Osteoblast (primary cell): ENCODE measurements at regions not wholly inside any gene's neighbourhood (a gene's known extent, or its start where the extent isn't known, plus 50 kb on each side); places are given as distances from the start of the nearest gene placed in this dataset.
A peak's percentile ranks its signal among the peaks of the same experiment; 100 is the strongest.

Source experiments
- DNase-seq: peaks from one replicate; pipeline ENCODE4 v3.0.0; 2011; ENCODE audit warnings: low spot score, mixed read lengths; ENCODE audit not compliant: insufficient read length; ENCODE audit errors: missing footprints
- H2AFZ ChIP-seq: 2 replicates; pipeline ENCODE4 v1.6.0; 2011; ENCODE audit warnings: mild to moderate bottlenecking, low read length
- H3K27ac ChIP-seq: 2 replicates; pipeline ENCODE4 v1.5.1; 2011; ENCODE audit warnings: mild to moderate bottlenecking, low read depth, low read length, moderate library complexity
- H3K27me3 ChIP-seq: 2 replicates; pipeline ENCODE4 v1.6.0; 2012; ENCODE audit warnings: mild to moderate bottlenecking, control low read depth, inconsistent platforms, low read length, moderate library complexity; ENCODE audit not compliant: insufficient read depth
- H3K36me3 ChIP-seq: 2 replicates; pipeline ENCODE4 v1.5.1; 2011; ENCODE audit warnings: mild to moderate bottlenecking, low read length, control low read depth, moderate library complexity; ENCODE audit not compliant: insufficient read depth
- H3K4me1 ChIP-seq: 2 replicates; pipeline ENCODE4 v1.5.1; 2011; ENCODE audit warnings: mild to moderate bottlenecking, low read length, control low read depth, moderate library complexity; ENCODE audit not compliant: insufficient read depth
- H3K4me2 ChIP-seq: 2 replicates; pipeline ENCODE4 v1.6.0; 2011; ENCODE audit warnings: mild to moderate bottlenecking, low read length; ENCODE audit not compliant: insufficient read depth
- H3K4me3 ChIP-seq: fragments of 200-600 bp; sonication (generic); 3 replicates; pipeline ENCODE4 v1.5.1; 2012; ENCODE audit warnings: mild to moderate bottlenecking, low read length, inconsistent platforms; ENCODE audit not compliant: insufficient read depth
- H3K79me2 ChIP-seq: 2 replicates; pipeline ENCODE4 v1.6.0; 2012; ENCODE audit warnings: mild to moderate bottlenecking, low read length, control low read depth, inconsistent platforms; ENCODE audit not compliant: insufficient read depth
- H3K9me3 ChIP-seq: 2 replicates; pipeline ENCODE4 v1.5.1; 2011; ENCODE audit warnings: low read depth, low read length, control low read depth
- H4K20me1 ChIP-seq: 2 replicates; pipeline ENCODE4 v1.6.0; 2012; ENCODE audit warnings: mild to moderate bottlenecking, low read length, control low read depth; ENCODE audit not compliant: insufficient read depth
- CTCF ChIP-seq: IDR thresholded peaks from 2 replicates; pipeline ENCODE4 v1.5.1; 2011; ENCODE audit warnings: mild to moderate bottlenecking, low read depth, low read length, moderate library complexity; ENCODE audit errors: extremely low read depth

- peaks cover 31% of the 10 kb centered on the region for H3K27me3 ChIP-seq
- H3K4me2 ChIP-seq = no peak overlapping the region
These were observed 76.7 kb upstream of the RUNX3 start for GRCh38 chr1:25006770-25007169.

GRCh38 chr1:25004355-25004754, 74.3 kb upstream of the RUNX3 start:
- TF ChIP-seq CTCF = no peak
- Histone ChIP-seq H3K79me2 (no peaks in the 10 kb centered on the region), H3K36me3 (no peaks in the 10 kb centered on the region), H3K27me3 (peaks cover 31% of the 10 kb centered on the region), H2AFZ (no peak overlapping the region), H3K4me2 (no peak overlapping the region), H3K4me3 (no peak overlapping the region), H3K27ac (no peak overlapping the region), H3K4me1 (no peaks in the 10 kb centered on the region), H4K20me1 (no peaks in the 10 kb centered on the region), H3K9me3 (no peaks in the 10 kb centered on the region)
- DNase-seq = no peak

More at GRCh38 chr1:25006770-25007169, 76.7 kb upstream of the RUNX3 start:
- Histone ChIP-seq H3K4me1 (no peaks in the 10 kb centered on the region), H3K36me3 (no peaks in the 10 kb centered on the region), H3K27ac (no peak overlapping the region), H3K79me2 (no peaks in the 10 kb centered on the region), H4K20me1 (no peaks in the 10 kb centered on the region), H3K9me3 (no peaks in the 10 kb centered on the region), H3K4me3 (no peak overlapping the region), H2AFZ (no peak overlapping the region)
- TF ChIP-seq CTCF = no peak
- no peak for DNase-seq

GRCh38 chr1:25003457-25004190, 73.5 kb upstream of the RUNX3 start:
- peak; percentile 71 for DNase-seq
- H3K9me3 ChIP-seq = no peaks in the 10 kb centered on the region
- no peaks in the 10 kb centered on the region for H3K4me1 ChIP-seq
- H3K27me3 ChIP-seq = peaks cover 31% of the 10 kb centered on the region
- no peak overlapping the region for H2AFZ ChIP-seq
- H3K27ac ChIP-seq = no peak overlapping the region
- TF ChIP-seq CTCF = no peak
- no peaks in the 10 kb centered on the region for H4K20me1 ChIP-seq
- no peak overlapping the region for H3K4me3 ChIP-seq
- no peaks in the 10 kb centered on the region for H3K79me2 ChIP-seq
- H3K4me2 ChIP-seq = no peak overlapping the region
- H3K36me3 ChIP-seq = no peaks in the 10 kb centered on the region

- Histone ChIP-seq H3K4me2 (no peak overlapping the region), H3K36me3 (no peaks in the 10 kb centered on the region), H4K20me1 (no peaks in the 10 kb centered on the region), H3K27me3 (peaks cover 28% of the 10 kb centered on the region), H2AFZ (no peak overlapping the region), H3K9me3 (no peaks in the 10 kb centered on the region), H3K27ac (no peak overlapping the region), H3K4me3 (no peak overlapping the region), H3K4me1 (no peaks in the 10 kb centered on the region), H3K79me2 (no peaks in the 10 kb centered on the region)
- DNase-seq = no peak
- TF ChIP-seq CTCF = no peak
These were observed 72.9 kb upstream of the RUNX3 start for GRCh38 chr1:25003000-25003399.
